Transverse colon (tissue), 4 donors: ENCODE measurements at regions not wholly inside any gene's neighbourhood (a gene's known extent, or its start where the extent isn't known, plus 50 kb on each side); places are given as distances from the start of the nearest gene placed in this dataset.

Experiments
- DNase-seq: peaks from one replicate; pipeline ENCODE4 v3.0.0-alpha.2; 2019
- H3K27ac ChIP-seq, 4 donors: fragments of 200-600 bp; sonication (generic); 2 replicates each; pipeline ENCODE4 v1.5.1; 2016 to 2018; ENCODE audit warnings: inconsistent platforms in 4 of 4
- H3K27me3 ChIP-seq: fragments of 200-600 bp; sonication (generic); 2 replicates; pipeline ENCODE4 v1.5.1; 2017; ENCODE audit warnings: inconsistent platforms
- H3K36me3 ChIP-seq, 4 donors: fragments of 200-600 bp; sonication (generic); 2 replicates each; pipeline ENCODE4 v1.5.1; 2017 to 2019; ENCODE audit warnings: inconsistent platforms in 4 of 4
- H3K4me1 ChIP-seq, 4 donors: fragments of 200-600 bp; sonication (generic); 2 replicates each; pipeline ENCODE4 v1.5.1; 2017 to 2020; ENCODE audit warnings: inconsistent platforms in 4 of 4
- H3K4me3 ChIP-seq, 4 donors: fragments of 200-600 bp; sonication (generic); 1 replicate in 1 of 4; 2 replicates in 3 of 4; pipeline versions ENCODE4 v1.5.1 to v1.6.1; 2017 to 2019; ENCODE audit warnings: inconsistent platforms in 4 of 4
- H3K9me3 ChIP-seq, 2 donors: fragments of 200-600 bp; sonication (generic); 2 replicates each; pipeline ENCODE4 v1.5.1; 2017 to 2019; ENCODE audit warnings: inconsistent platforms in 2 of 2
- CTCF ChIP-seq, 5 experiments: fragments of 200-600 bp in 3 of 5; fragments of 450-650 bp in 2 of 5; sonication (generic) in 3 of 5; IDR thresholded peaks; 1 replicate in 2 of 5; 2 replicates in 3 of 5; pipeline ENCODE4 v1.5.1; 2016 to 2017; ENCODE audit warnings: antibody characterized with exemption in 5 of 5, inconsistent platforms in 3 of 5, mild to moderate bottlenecking in 2 of 5, moderate library complexity in 1 of 5
- EP300 ChIP-seq: sonication (generic); formaldehyde crosslinking; IDR thresholded peaks from one replicate; pipeline ENCODE4 v1.6.1; 2017; ENCODE audit warnings: antibody characterized with exemption, low read depth
- POLR2A ChIP-seq: fragments of 450-650 bp; IDR thresholded peaks from one replicate; pipeline ENCODE4 v1.6.1; 2016; ENCODE audit warnings: antibody characterized with exemption, mild to moderate bottlenecking, moderate library complexity
- POLR2AphosphoS5 ChIP-seq, 3 donors: sonication (generic); formaldehyde crosslinking; IDR thresholded peaks; one replicate each; pipeline ENCODE4 v1.6.1; 2016; ENCODE audit warnings: antibody characterized with exemption in 3 of 3
- WGBS, 2 donors: methylation state at CpG; one replicate each; pipeline ENCODE4 v1.1.5; 2018; ENCODE audit warnings: low coverage in 1 of 2; 5-methylcytosine and 5-hydroxymethylcytosine counted together
- in situ Hi-C, 4 donors: fragments of 200-750 bp; cut with MboI; loops; one replicate each; pipeline versions ENCODE4 v1.15.0 to v1.15.1; 2017; ENCODE audit warnings: low sequenced_read_pairs in 3 of 4, low pct_ligation_motif_present in 1 of 4, low pct_unique_long_range_greater_than_20kb in 1 of 4
- intact Hi-C: fragments of 100-400 bp; cut with DNase I; formaldehyde crosslinking; loops from one replicate; pipeline ENCODE4 v1.15.1; 2023; ENCODE audit warnings: low total_unique reads

GRCh38 chr16:86791287-86792035 lies 213.1 kb downstream of the FOXL1 start:
- 59 to 65% methylated on average over 7 to 20 of the region's 20 CpGs for WGBS, 2 donors
- in situ Hi-C loops: no loop called here
- Histone ChIP-seq H3K4me1 (no peaks in the 10 kb centered on the region), H3K36me3 (no peaks in the 10 kb centered on the region), H3K4me3 (no peak overlapping the region), H3K27ac (no peak overlapping the region), H3K27me3 (peaks cover 8% of the 10 kb centered on the region), H3K9me3 (no peaks in the 10 kb centered on the region)
- no peak for DNase-seq
- no peak for TF ChIP-seq POLR2A
- TF ChIP-seq POLR2AphosphoS5 (IDR thresholded peaks at IDR 0.05): no peak
- no peak for TF ChIP-seq CTCF (IDR thresholded peaks at IDR 0.05)
- no peak for TF ChIP-seq EP300
- intact Hi-C loops: no loop called here

- Histone ChIP-seq H3K27me3 (peaks cover 25% of the 10 kb centered on the region), H3K4me1 (no peaks in the 10 kb centered on the region), H3K27ac (no peak overlapping the region), H3K4me3 (no peak overlapping the region), H3K9me3 (no peaks in the 10 kb centered on the region), H3K36me3 (no peaks in the 10 kb centered on the region)
- in situ Hi-C loops: no loop called here
- TF ChIP-seq POLR2AphosphoS5 (IDR thresholded peaks at IDR 0.05): no peak
- intact Hi-C loops: no loop called here
- 80 to 83% methylated on average over 2 to 15 of the region's 15 CpGs for WGBS, 2 donors
- no peak for DNase-seq
Measured at GRCh38 chr16:86794216-86794864, 216.0 kb downstream of the FOXL1 start.

- in situ Hi-C loops: no loop called here
- WGBS, 2 donors: 74 to 76% methylated on average over 4 of the region's 4 CpGs
- no peaks in the 10 kb centered on the region for H3K36me3 ChIP-seq
- H3K27ac ChIP-seq: no peak overlapping the region
- no peak overlapping the region for H3K4me3 ChIP-seq
- TF ChIP-seq CTCF (IDR thresholded peaks at IDR 0.05) (no peak), POLR2A (no peak), EP300 (no peak), POLR2AphosphoS5 (IDR thresholded peaks at IDR 0.05) (no peak)
- DNase-seq: no peak
- H3K27me3 ChIP-seq: peaks cover 34% of the 10 kb centered on the region
- H3K9me3 ChIP-seq: no peaks in the 10 kb centered on the region
- no peaks in the 10 kb centered on the region for H3K4me1 ChIP-seq
- intact Hi-C loops: no loop called here
Measured at GRCh38 chr16:86797700-86798099, 219.4 kb downstream of the FOXL1 start.

- H3K4me1 ChIP-seq: no peaks in the 10 kb centered on the region
- 40 to 66% methylated on average over 3 to 4 of the region's 4 CpGs for WGBS, 2 donors
- in situ Hi-C loops (no loop called here), intact Hi-C loops (no loop called here)
- TF ChIP-seq EP300: no peak
- no peak for TF ChIP-seq POLR2AphosphoS5 (IDR thresholded peaks at IDR 0.05)
- no peak for TF ChIP-seq CTCF (IDR thresholded peaks at IDR 0.05)
- TF ChIP-seq POLR2A: no peak
- H3K27ac ChIP-seq: no peak overlapping the region
- no peak for DNase-seq
- peaks cover 37% of the 10 kb centered on the region for H3K27me3 ChIP-seq
- H3K36me3 ChIP-seq: no peaks in the 10 kb centered on the region
- H3K4me3 ChIP-seq: no peak overlapping the region
- no peaks in the 10 kb centered on the region for H3K9me3 ChIP-seq
Measured at GRCh38 chr16:86798247-86799041, 220.1 kb downstream of the FOXL1 start.
